LNCaP clone FGC (cell line): ENCODE measurements at regions not wholly inside any gene's neighbourhood (a gene's known extent, or its start where the extent isn't known, plus 50 kb on each side); places are given as distances from the start of the nearest gene placed in this dataset.

Source experiments
- DNase-seq: peaks from one replicate; pipeline ENCODE4 v3.0.0-alpha.2; 2011; ENCODE audit warnings: low read depth
- H3K4me3 ChIP-seq: 2 replicates; pipeline ENCODE4 v1.5.1; 2011; ENCODE audit warnings: mild to moderate bottlenecking, low read depth, low read length, control low read depth
- CTCF ChIP-seq: IDR thresholded peaks from 2 replicates; pipeline ENCODE4 v1.5.1; 2012; ENCODE audit warnings: mild to moderate bottlenecking; ENCODE audit not compliant: control insufficient read depth, insufficient read depth; ENCODE audit errors: extremely low read depth

- no peak for TF ChIP-seq CTCF
- no peak overlapping the region for H3K4me3 ChIP-seq
- no peak for DNase-seq
Observed at GRCh38 chrX:144916785-144917184, 330.5 kb upstream of the SPANXN1 start.

GRCh38 chrX:144918936-144919335 lies 328.4 kb upstream of the SPANXN1 start:
- H3K4me3 ChIP-seq = no peak overlapping the region
- DNase-seq = no peak
- no peak for TF ChIP-seq CTCF

DNA sequence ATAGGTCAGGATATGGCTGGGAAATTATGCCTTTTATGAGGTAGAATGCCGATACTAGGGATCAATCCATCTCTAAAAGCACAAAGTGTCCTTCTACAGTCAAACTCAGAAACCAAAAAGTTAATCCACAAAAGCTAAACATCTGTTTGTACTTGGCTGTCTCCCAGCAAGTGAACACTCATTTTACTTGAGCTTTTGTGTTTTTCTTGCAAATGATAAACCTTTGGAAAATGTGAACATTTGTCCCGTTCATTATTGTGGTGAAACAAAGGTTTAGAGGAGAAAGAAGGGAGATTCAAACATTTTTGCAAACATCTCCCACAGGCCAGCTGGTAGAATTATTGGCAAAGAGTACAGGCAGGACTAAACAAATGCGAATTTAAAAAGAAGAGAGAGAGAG lies 300.6 kb upstream of the SPANXN1 start:
- no peak for DNase-seq
- no peak overlapping the region for H3K4me3 ChIP-seq
- TF ChIP-seq CTCF = no peak
